NCI-H446 treated with DMSO at 0.1 percent for 48 hours (cell line): ENCODE measurements at regions not wholly inside any gene's neighbourhood (a gene's known extent, or its start where the extent isn't known, plus 50 kb on each side); places are given as distances from the start of the nearest gene placed in this dataset.

Experiments used
- DNase-seq: peaks from one replicate; lab custom pipeline; 2025; lab: John Stamatoyannopoulos, UW

GRCh38 chr6:104574135-104574750 is 285.5 kb downstream of the HACE1 start:
- no peak for DNase-seq

DNA sequence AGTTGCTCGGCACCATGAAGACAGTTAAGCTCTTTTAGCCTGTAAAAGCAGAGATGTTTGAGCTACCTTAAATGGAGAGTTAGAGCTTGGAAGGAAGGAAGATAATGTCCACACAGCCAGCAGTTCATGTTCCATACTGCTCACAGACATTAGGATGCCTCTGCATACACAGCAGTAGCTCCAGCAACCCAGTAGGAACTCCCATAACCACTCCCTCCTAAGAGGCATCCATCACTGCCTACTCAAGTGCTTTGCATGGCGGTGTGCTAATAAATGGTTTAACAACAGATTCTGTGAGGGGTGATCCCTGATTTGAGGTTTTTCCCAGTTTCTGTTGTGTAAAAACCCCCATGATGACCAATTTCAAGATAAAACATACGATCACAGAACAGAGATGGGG is 286.4 kb downstream of the HACE1 start:
- DNase-seq, result no peak

DNA sequence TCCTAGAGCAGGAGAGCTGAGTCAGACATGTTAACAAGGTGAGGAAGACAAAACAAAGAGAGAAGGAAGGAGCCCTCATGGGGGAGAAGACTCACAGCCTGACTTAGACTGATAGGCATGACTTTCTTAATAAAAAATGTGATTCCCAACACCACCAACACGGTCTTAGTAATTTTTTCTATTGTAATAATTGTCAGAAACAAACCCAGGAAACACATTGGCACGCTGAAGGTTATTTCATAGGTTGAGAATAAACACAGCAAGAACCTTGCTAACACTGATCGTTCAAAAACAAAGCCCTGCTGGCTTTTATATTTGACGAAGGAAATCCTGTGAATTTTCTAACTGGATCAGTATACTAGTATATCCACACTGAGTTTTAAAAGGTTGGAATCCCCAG is 286.8 kb downstream of the HACE1 start:
- DNase-seq, result no peak

- DNase-seq, result no peak
Measured at GRCh38 chr6:104566411-104566810, 293.3 kb downstream of the HACE1 start.

DNA sequence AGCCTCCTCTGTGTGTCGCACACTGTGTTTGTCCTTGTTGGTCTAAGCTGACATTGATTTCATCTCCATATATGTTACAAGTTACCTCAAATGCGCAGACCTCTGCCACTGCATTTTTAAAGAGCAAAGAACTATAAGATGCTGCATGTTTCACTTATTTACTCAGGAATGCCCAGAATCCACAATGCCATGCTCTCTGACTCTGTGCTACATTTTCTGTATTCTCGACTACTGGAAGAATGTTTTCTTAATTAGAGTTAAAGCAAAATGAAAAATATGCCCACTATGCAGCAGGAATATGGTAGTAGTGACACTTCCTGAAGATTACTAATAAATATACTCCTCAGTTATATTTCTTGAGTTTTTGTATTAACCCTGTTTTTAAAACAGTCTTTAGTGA is 296.4 kb downstream of the HACE1 start:
- DNase-seq, result no peak

GRCh38 chr6:104559435-104560202 is 300.1 kb downstream of the HACE1 start:
- DNase-seq, result no peak

DNA sequence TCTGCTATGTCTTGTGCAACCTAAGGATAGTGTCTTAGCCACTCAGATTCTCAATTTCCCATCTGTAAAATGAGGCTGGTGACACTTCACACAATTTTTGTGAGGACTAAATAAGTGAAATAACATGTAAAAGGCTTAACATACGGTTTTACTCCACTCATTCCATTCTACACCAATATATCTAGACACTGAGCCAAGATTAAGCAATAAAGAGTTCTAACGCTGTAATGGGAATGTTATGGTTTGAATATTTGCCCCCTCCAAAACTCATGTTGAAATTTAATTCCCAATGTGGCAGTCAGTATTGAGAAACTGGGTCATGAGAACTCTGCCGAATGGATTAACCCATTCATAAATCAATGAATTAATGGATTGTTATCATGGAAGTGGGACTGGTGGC is 301.0 kb downstream of the HACE1 start:
- DNase-seq, result no peak

DNA sequence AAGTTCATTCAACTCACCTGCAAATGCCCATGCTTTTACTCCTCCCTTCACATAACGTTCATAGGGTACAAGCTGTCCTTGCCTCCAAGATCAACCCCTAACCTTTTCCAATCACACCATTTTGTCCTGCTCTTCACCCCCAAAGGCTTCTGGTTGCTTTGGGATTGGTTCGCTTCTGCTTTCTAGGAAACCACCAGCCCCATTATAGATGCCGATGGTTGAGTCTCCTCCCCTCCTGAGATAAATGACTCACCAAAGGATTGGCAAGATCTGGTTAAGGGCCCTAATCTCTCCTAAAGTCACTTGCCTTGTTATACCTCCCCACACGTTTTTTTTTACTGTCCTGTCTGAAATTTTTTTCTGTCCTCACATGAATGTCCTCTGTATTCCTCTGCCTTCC is 311.4 kb downstream of the HACE1 start:
- no peak for DNase-seq

- DNase-seq, result no peak
Measured at GRCh38 chr6:104541411-104541810, 318.3 kb downstream of the HACE1 start.

GRCh38 chr6:104540743-104541142 is 319.0 kb downstream of the HACE1 start:
- no peak for DNase-seq

- no peak for DNase-seq
Measured at GRCh38 chr6:104539173-104539572, 320.5 kb downstream of the HACE1 start.

GRCh38 chr6:104537872-104538271 is 321.8 kb downstream of the HACE1 start:
- no peak for DNase-seq

- no peak for DNase-seq
Measured at GRCh38 chr6:104537180-104537579, 322.5 kb downstream of the HACE1 start.

- no peak for DNase-seq
Measured at GRCh38 chr6:104532462-104532861, 327.3 kb downstream of the HACE1 start.

GRCh38 chr6:104531646-104532045 is 328.1 kb downstream of the HACE1 start:
- DNase-seq, result no peak

DNA sequence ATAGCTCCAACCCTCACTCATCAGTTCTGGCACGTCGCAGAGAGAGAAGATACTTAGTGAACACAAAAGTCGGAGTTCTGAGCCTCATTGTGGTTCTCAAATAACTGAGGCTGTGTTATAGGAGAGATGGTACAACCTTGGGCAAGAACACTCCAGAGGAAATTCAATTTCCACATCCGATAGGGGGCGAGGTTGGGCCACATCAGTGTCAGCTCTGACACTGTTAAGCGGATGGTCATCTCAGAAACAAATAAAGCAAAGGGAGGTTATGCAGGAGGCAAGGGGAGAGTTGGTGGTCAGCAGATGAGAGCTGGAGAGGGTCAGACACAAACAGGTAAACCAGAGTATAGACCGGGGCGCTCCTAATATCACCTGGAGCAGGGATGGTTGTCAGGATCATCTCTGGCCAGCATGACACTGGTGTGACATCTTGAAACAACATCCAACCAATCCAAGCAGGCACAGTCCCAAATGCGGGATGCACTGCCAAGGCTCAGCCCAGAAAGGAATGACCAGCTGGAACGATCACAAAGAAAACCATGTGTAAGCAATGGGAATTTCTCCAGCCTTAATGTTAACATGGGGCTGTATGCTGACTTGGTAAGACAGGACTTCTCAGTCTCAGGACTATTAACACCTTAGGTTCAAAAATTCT is 331.8 kb downstream of the HACE1 start:
- DNase-seq, result peak; percentile 77

DNA sequence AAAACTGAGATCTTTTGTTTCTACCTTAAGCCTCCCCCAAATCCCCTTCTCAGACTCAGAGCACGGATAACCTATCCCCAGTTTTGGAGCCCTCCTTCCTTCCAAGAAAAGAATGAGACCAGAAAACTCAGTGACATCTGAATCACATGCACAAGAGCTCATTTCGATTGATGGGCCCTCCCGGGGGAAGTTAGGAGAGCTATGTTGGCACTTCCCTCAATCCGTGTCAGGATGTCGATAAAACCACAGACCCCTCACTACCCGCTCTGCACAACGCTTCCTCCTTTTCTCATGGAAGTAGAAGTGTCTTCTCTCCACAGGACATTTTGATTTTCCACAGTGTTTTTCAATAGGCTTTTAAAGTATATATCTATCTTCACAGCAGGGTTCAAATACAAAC is 332.4 kb downstream of the HACE1 start:
- no peak for DNase-seq

- no peak for DNase-seq
Measured at GRCh38 chr6:104526376-104526775, 333.3 kb downstream of the HACE1 start.

DNA sequence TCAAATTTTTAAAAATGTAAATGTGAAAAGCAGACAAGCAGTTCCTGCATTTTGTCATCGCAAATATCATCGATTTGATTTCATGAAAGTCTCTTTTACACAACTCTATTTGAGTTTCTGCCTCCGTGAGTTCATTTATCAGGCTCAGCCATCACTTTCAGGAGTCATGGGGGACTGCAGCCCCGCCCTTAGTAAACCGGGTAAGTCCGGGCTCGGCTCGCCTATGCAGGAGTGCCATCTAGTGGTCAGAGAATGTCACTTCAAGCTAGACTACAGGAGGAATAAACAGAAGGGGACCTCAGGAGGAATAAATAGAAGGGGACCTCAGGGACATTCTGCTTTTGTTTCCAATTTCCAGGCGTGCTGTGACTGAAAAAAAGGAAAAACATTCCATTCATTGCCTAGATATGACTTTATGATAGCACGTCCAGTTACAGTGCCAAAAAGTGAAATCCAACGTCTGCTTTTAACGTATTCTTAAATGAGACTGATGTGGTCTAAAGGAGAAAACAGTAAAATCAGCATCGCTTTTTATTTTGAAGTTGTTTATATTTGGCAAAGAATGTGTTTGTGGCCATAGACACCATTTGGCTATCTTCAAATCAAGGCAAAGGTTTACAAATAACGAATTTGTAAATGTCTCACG is 333.9 kb downstream of the HACE1 start:
- DNase-seq, result peak; percentile 71

DNA sequence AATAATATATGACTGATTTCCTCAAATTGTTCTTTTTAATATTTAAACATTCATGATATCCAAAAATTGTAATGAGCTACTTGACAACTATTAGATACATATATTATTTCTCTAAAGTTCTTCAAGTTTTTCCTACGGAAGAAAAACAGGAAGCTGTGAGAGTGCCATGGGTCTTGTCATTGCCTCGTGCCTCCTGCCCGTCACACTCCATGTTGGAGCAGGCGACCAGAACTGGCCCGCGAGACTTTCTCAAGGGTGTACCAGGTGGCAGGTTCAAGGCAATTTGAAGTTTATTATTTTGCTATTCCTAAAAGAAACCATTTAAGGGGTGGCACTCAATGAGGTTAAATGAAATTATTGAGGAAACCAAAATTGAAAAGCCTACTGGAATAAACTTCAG is 337.2 kb downstream of the HACE1 start:
- DNase-seq, result no peak

- peak; percentile 42 for DNase-seq
Measured at GRCh38 chr6:104521176-104521575, 338.5 kb downstream of the HACE1 start.

DNA sequence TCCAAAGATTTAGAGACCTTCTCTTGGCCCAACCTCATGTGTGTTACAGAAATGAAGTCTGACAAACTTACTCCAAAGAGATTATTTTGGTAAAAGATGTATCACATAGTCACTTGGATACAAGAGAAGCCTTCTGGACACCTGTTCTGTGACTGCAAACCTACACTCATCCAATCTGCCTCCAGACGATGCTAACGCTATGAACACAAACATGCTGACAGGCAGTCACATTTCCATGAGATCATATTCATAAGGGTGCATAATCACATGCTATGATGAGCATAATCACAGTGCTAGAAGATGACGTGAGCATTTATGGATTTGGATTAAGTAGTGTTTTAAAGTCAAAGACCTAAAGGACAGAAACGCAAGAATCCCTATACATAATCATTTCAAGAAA is 340.2 kb downstream of the HACE1 start:
- DNase-seq, result no peak

- no peak for DNase-seq
Measured at GRCh38 chr6:104509355-104509754, 350.4 kb downstream of the HACE1 start.
